Smooth muscle cell (in vitro differentiated cells): ENCODE measurements at regions not wholly inside any gene's neighbourhood (a gene's known extent, or its start where the extent isn't known, plus 50 kb on each side); places are given as distances from the start of the nearest gene placed in this dataset.

Source experiments
- DNase-seq: peaks from one replicate; lab custom pipeline; 2025; ENCODE audit not compliant: unreplicated experiment; lab: John Stamatoyannopoulos, UW
- H2AFZ ChIP-seq: fragments of 200-600 bp; sonication (generic); 2 replicates; pipeline ENCODE4 v1.6.0; 2016; ENCODE audit warnings: antibody characterized with exemption, low read depth, mild to moderate bottlenecking
- H3F3A ChIP-seq: fragments of 200-600 bp; sonication (generic); 2 replicates; pipeline ENCODE4 v1.6.0; 2017; ENCODE audit warnings: antibody characterized with exemption, low read depth
- H3K27ac ChIP-seq: fragments of 200-600 bp; sonication (generic); 2 replicates; pipeline ENCODE4 v1.5.1; 2016; ENCODE audit warnings: low read depth, mild to moderate bottlenecking
- H3K27me3 ChIP-seq: fragments of 200-600 bp; sonication (generic); 2 replicates; pipeline ENCODE4 v1.6.1; 2016; ENCODE audit warnings: low read depth, mild to moderate bottlenecking
- H3K36me3 ChIP-seq: fragments of 200-600 bp; sonication (generic); 2 replicates; pipeline ENCODE4 v1.5.1; 2016; ENCODE audit warnings: low read depth
- H3K4me1 ChIP-seq: fragments of 200-600 bp; sonication (generic); 2 replicates; pipeline ENCODE4 v1.5.1; 2016; ENCODE audit warnings: low read depth
- H3K4me2 ChIP-seq: fragments of 200-600 bp; sonication (generic); 2 replicates; pipeline ENCODE4 v1.6.0; 2016; ENCODE audit warnings: mild to moderate bottlenecking
- H3K4me3 ChIP-seq: fragments of 200-600 bp; sonication (generic); 2 replicates; pipeline ENCODE4 v1.5.1; 2016; ENCODE audit warnings: mild to moderate bottlenecking
- H3K79me2 ChIP-seq: fragments of 200-600 bp; sonication (generic); 2 replicates; pipeline ENCODE4 v1.6.0; 2016; ENCODE audit warnings: low read depth, mild to moderate bottlenecking
- H3K9ac ChIP-seq: fragments of 200-600 bp; sonication (generic); 2 replicates; pipeline ENCODE4 v1.6.0; 2016; ENCODE audit warnings: low read depth
- H3K9me3 ChIP-seq: fragments of 200-600 bp; sonication (generic); replicated peaks from 2 replicates; pipeline ENCODE4 v1.5.1; 2016; ENCODE audit warnings: low read depth
- H4K20me1 ChIP-seq: fragments of 200-600 bp; sonication (generic); 2 replicates; pipeline ENCODE4 v1.6.0; 2016; ENCODE audit warnings: low read depth
- CTCF ChIP-seq: fragments of 200-600 bp; sonication (generic); IDR thresholded peaks from 2 replicates; pipeline ENCODE4 v1.5.1; 2017; ENCODE audit warnings: borderline replicate concordance, mild to moderate bottlenecking, antibody characterized with exemption; ENCODE audit not compliant: insufficient read depth, poor library complexity, severe bottlenecking
- WGBS: methylation state at CpG from one replicate; pipeline ENCODE4 v1.1.7; 2016; ENCODE audit warnings: low lambda C conversion rate; 5-methylcytosine and 5-hydroxymethylcytosine counted together

- no peaks in the 10 kb centered on the region for H3K9me3 ChIP-seq
- no peak for TF ChIP-seq CTCF
- no peak overlapping the region for H3K9ac ChIP-seq
- no peaks in the 10 kb centered on the region for H3K4me1 ChIP-seq
- DNase-seq, result no peak
- no peaks in the 10 kb centered on the region for H4K20me1 ChIP-seq
- 9% methylated on average over 1 of the region's 1 CpG for WGBS
- H2AFZ ChIP-seq, result no peak overlapping the region
- H3K4me3 ChIP-seq, result no peak overlapping the region
- H3K36me3 ChIP-seq, result no peaks in the 10 kb centered on the region
- H3K27me3 ChIP-seq, result no peaks in the 10 kb centered on the region
- no peaks in the 10 kb centered on the region for H3K79me2 ChIP-seq
- no peak overlapping the region for H3K4me2 ChIP-seq
- peak overlapping the region; percentile 62 for H3K27ac ChIP-seq
- peaks cover 5% of the 10 kb centered on the region for H3F3A ChIP-seq
Measured at GRCh38 chr2:66851449-66851872, 416.5 kb downstream of the MEIS1 start.

GRCh38 chr2:66852953-66853352 lies 418.0 kb downstream of the MEIS1 start:
- WGBS, result 88% methylated on average over 6 of the region's 6 CpGs
- no peak overlapping the region for H3K4me3 ChIP-seq
- no peak overlapping the region for H3K27ac ChIP-seq
- H4K20me1 ChIP-seq, result no peaks in the 10 kb centered on the region
- H3F3A ChIP-seq, result peaks cover 5% of the 10 kb centered on the region
- no peaks in the 10 kb centered on the region for H3K36me3 ChIP-seq
- H3K4me1 ChIP-seq, result no peaks in the 10 kb centered on the region
- H2AFZ ChIP-seq, result peak overlapping the region; percentile 45
- H3K9ac ChIP-seq, result no peak overlapping the region
- H3K4me2 ChIP-seq, result no peak overlapping the region
- no peaks in the 10 kb centered on the region for H3K27me3 ChIP-seq
- no peak for TF ChIP-seq CTCF
- no peaks in the 10 kb centered on the region for H3K9me3 ChIP-seq
- DNase-seq, result no peak
- no peaks in the 10 kb centered on the region for H3K79me2 ChIP-seq

- H3K27ac ChIP-seq, result no peak overlapping the region
- TF ChIP-seq CTCF, result no peak
- H3K9ac ChIP-seq, result no peak overlapping the region
Measured at GRCh38 chr2:66853585-66853984, 418.7 kb downstream of the MEIS1 start.

GRCh38 chr2:66854298-66854697 lies 419.4 kb downstream of the MEIS1 start:
- H3K27me3 ChIP-seq, result no peaks in the 10 kb centered on the region
- no peaks in the 10 kb centered on the region for H3K36me3 ChIP-seq
- no peak overlapping the region for H3K9ac ChIP-seq
- no peak for TF ChIP-seq CTCF
- H3K4me3 ChIP-seq, result no peak overlapping the region
- DNase-seq, result no peak
- H3K4me1 ChIP-seq, result no peaks in the 10 kb centered on the region
- no peaks in the 10 kb centered on the region for H4K20me1 ChIP-seq
- H3K79me2 ChIP-seq, result no peaks in the 10 kb centered on the region
- no peak overlapping the region for H3K4me2 ChIP-seq
- H3K27ac ChIP-seq, result no peak overlapping the region
- no peak overlapping the region for H2AFZ ChIP-seq
- 70% methylated on average over 3 of the region's 3 CpGs for WGBS
- peaks cover 5% of the 10 kb centered on the region for H3F3A ChIP-seq
- H3K9me3 ChIP-seq, result no peaks in the 10 kb centered on the region

More at GRCh38 chr2:66853585-66853984, 418.7 kb downstream of the MEIS1 start:
- DNase-seq, result no peak
- no peak overlapping the region for H3K4me2 ChIP-seq
- peaks cover 5% of the 10 kb centered on the region for H3F3A ChIP-seq
- H3K9me3 ChIP-seq, result no peaks in the 10 kb centered on the region
- no peaks in the 10 kb centered on the region for H4K20me1 ChIP-seq
- WGBS, result 78% methylated on average over 6 of the region's 6 CpGs
- no peaks in the 10 kb centered on the region for H3K36me3 ChIP-seq
- no peaks in the 10 kb centered on the region for H3K27me3 ChIP-seq
- peak overlapping the region; percentile 43 for H2AFZ ChIP-seq
- no peaks in the 10 kb centered on the region for H3K79me2 ChIP-seq
- H3K4me3 ChIP-seq, result no peak overlapping the region
- no peaks in the 10 kb centered on the region for H3K4me1 ChIP-seq
